ENCODE measurements at regions not wholly inside any gene's neighbourhood (a gene's known extent, or its start where the extent isn't known, plus 50 kb on each side); places are given as distances from the start of the nearest gene placed in this dataset.

DNA sequence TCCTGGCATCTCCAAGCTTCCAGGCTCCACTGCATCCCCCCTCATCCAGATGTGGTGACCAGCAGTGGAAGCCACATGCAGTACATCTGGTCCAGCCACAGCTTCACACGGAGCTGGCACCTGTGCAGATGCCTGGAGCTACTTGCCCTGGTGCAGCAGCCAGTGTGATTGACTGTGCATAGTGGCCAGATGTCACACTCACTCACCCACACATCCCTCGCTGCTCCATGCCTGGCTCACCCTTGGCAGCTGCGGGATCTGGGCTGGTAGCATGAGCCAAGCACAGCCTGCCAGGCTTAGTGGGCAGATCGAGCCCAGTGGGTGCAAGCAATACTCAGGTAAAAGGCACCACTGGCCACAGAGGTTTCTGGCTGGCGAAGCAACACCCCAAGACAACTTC lies 398.0 kb upstream of the CNTN4 start:
- Histone ChIP-seq H4K20me1 (ENCODE audit: insufficient read depth) (no peaks in the 10 kb centered on the region), H3K27me3 (ENCODE audit: insufficient read depth, low read depth, low read length) (no peaks in the 10 kb centered on the region), H3K9me2 (ENCODE audit: insufficient read depth, low read length) (no peaks in the 10 kb centered on the region), H3K4me3 (ENCODE audit: low read length) (no peak overlapping the region), H3K9ac (ENCODE audit: low read length) (no peak overlapping the region), H3F3A (ENCODE audit: insufficient read depth, low read length, poor library complexity, severe bottlenecking) (no peaks in the 10 kb centered on the region), H3K79me2 (replicated peaks; ENCODE audit: insufficient read depth, low read length) (no peaks in the 10 kb centered on the region), H3K9me3 (ENCODE audit: low read length) (no peaks in the 10 kb centered on the region), H3K36me3 (ENCODE audit: insufficient read depth, low read length) (no peaks in the 10 kb centered on the region), H2AFZ (ENCODE audit: low read depth, low read length) (no peak overlapping the region), H3K27ac (ENCODE audit: low read length) (no peak overlapping the region), H3K4me2 (ENCODE audit: low read length) (no peak overlapping the region)
- no peak for TF ChIP-seq EP300 (conservative IDR thresholded peaks at IDR 0.05; ENCODE audit: poor library complexity, severe bottlenecking)
- no peak for TF ChIP-seq SMC3 (conservative IDR thresholded peaks at IDR 0.05; ENCODE audit: poor library complexity)
- no peak for TF ChIP-seq MXI1 (conservative IDR thresholded peaks at IDR 0.05; ENCODE audit: poor library complexity, severe bottlenecking)
- no peak for TF ChIP-seq RAD21 (conservative IDR thresholded peaks at IDR 0.05)
- TF ChIP-seq, protein P1, sequence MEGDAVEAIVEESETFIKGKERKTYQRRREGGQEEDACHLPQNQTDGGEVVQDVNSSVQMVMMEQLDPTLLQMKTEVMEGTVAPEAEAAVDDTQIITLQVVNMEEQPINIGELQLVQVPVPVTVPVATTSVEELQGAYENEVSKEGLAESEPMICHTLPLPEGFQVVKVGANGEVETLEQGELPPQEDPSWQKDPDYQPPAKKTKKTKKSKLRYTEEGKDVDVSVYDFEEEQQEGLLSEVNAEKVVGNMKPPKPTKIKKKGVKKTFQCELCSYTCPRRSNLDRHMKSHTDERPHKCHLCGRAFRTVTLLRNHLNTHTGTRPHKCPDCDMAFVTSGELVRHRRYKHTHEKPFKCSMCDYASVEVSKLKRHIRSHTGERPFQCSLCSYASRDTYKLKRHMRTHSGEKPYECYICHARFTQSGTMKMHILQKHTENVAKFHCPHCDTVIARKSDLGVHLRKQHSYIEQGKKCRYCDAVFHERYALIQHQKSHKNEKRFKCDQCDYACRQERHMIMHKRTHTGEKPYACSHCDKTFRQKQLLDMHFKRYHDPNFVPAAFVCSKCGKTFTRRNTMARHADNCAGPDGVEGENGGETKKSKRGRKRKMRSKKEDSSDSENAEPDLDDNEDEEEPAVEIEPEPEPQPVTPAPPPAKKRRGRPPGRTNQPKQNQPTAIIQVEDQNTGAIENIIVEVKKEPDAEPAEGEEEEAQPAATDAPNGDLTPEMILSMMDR (IDR thresholded peaks at IDR 0.05; ENCODE audit: poor library complexity, severe bottlenecking), result no peak
- no peak for TF ChIP-seq POLR2AphosphoS5 (IDR thresholded peaks at IDR 0.05)
- TF ChIP-seq EZH2 (IDR thresholded peaks at IDR 0.05; ENCODE audit: borderline replicate concordance, insufficient read depth, low read length, poor library complexity, severe bottlenecking), result no peak
- TF ChIP-seq, protein P2, sequence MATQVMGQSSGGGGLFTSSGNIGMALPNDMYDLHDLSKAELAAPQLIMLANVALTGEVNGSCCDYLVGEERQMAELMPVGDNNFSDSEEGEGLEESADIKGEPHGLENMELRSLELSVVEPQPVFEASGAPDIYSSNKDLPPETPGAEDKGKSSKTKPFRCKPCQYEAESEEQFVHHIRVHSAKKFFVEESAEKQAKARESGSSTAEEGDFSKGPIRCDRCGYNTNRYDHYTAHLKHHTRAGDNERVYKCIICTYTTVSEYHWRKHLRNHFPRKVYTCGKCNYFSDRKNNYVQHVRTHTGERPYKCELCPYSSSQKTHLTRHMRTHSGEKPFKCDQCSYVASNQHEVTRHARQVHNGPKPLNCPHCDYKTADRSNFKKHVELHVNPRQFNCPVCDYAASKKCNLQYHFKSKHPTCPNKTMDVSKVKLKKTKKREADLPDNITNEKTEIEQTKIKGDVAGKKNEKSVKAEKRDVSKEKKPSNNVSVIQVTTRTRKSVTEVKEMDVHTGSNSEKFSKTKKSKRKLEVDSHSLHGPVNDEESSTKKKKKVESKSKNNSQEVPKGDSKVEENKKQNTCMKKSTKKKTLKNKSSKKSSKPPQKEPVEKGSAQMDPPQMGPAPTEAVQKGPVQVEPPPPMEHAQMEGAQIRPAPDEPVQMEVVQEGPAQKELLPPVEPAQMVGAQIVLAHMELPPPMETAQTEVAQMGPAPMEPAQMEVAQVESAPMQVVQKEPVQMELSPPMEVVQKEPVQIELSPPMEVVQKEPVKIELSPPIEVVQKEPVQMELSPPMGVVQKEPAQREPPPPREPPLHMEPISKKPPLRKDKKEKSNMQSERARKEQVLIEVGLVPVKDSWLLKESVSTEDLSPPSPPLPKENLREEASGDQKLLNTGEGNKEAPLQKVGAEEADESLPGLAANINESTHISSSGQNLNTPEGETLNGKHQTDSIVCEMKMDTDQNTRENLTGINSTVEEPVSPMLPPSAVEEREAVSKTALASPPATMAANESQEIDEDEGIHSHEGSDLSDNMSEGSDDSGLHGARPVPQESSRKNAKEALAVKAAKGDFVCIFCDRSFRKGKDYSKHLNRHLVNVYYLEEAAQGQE (IDR thresholded peaks at IDR 0.05; ENCODE audit: borderline replicate concordance), result no peak
- TF ChIP-seq TAF1 (IDR thresholded peaks at IDR 0.05; ENCODE audit: low read depth), result no peak

DNA sequence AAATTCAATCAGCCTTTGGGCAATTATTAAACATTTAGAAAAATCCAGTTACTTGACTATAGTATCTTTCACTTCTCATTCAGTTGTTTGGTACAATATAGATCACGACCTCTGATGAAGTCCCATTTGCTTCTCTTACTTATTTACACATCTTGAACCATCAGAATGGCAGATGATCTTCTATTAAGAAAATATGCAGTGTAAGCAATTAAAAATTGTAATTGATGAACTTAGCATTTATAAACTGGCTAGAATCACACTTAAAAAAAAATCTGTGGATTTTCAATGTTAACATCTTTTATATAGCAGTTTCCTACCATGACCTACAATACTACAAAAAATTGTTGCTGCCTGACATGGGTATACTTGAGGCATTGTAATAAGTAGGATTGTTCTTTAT lies 395.5 kb upstream of the CNTN4 start:
- no peaks in the 10 kb centered on the region for H3K36me3 ChIP-seq (ENCODE audit: insufficient read depth, low read length)
- no peak overlapping the region for H3K4me2 ChIP-seq (ENCODE audit: low read length)
- no peaks in the 10 kb centered on the region for H3K27me3 ChIP-seq (ENCODE audit: insufficient read depth, low read depth, low read length)
- H4K20me1 ChIP-seq (ENCODE audit: insufficient read depth), result no peaks in the 10 kb centered on the region
- no peaks in the 10 kb centered on the region for H3K9me2 ChIP-seq (ENCODE audit: insufficient read depth, low read length)
- TF ChIP-seq POLR2AphosphoS5 (IDR thresholded peaks at IDR 0.05), result no peak
- no peak overlapping the region for H2AFZ ChIP-seq (ENCODE audit: low read depth, low read length)
- no peak overlapping the region for H3K27ac ChIP-seq (ENCODE audit: low read length)
- H3F3A ChIP-seq (ENCODE audit: insufficient read depth, low read length, poor library complexity, severe bottlenecking), result no peaks in the 10 kb centered on the region
- H3K79me2 ChIP-seq (replicated peaks; ENCODE audit: insufficient read depth, low read length), result no peaks in the 10 kb centered on the region
- no peak overlapping the region for H3K9ac ChIP-seq (ENCODE audit: low read length)
- peaks cover 2% of the 10 kb centered on the region for H3K9me3 ChIP-seq (ENCODE audit: low read length)
- no peak overlapping the region for H3K4me3 ChIP-seq (ENCODE audit: low read length)

DNA sequence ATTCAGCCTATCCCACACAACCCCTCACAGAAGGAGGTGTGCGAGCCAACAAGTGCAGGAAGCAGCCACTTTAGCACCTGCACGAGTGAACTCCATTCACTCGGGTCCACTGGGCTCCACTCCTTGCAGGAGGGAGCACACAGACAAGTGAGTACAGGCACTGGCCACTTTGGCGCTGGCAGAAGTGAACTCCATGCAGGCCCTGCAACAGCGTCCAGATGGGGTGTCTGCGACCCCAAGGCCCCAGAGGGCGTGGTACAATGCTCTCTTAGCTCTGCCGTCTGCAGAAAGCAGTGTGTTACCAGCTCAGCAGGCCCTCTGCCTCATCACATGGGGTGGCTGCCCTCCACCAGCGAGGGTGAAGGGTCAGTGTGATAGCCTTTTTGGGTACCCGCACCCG lies 388.0 kb upstream of the CNTN4 start:
- no peak overlapping the region for H3K27ac ChIP-seq (ENCODE audit: low read length)
- H3K27me3 ChIP-seq (ENCODE audit: insufficient read depth, low read depth, low read length), result no peaks in the 10 kb centered on the region
- no peaks in the 10 kb centered on the region for H3K79me2 ChIP-seq (replicated peaks; ENCODE audit: insufficient read depth, low read length)
- H4K20me1 ChIP-seq (ENCODE audit: insufficient read depth), result no peaks in the 10 kb centered on the region
- no peaks in the 10 kb centered on the region for H3K36me3 ChIP-seq (ENCODE audit: insufficient read depth, low read length)
- H2AFZ ChIP-seq (ENCODE audit: low read depth, low read length), result no peak overlapping the region
- H3K4me3 ChIP-seq (ENCODE audit: low read length), result no peak overlapping the region
- TF ChIP-seq RAD21 (conservative IDR thresholded peaks at IDR 0.05) (no peak), SMC3 (conservative IDR thresholded peaks at IDR 0.05; ENCODE audit: poor library complexity) (no peak), TAF1 (IDR thresholded peaks at IDR 0.05; ENCODE audit: low read depth) (no peak), EP300 (conservative IDR thresholded peaks at IDR 0.05; ENCODE audit: poor library complexity, severe bottlenecking) (no peak), EZH2 (IDR thresholded peaks at IDR 0.05; ENCODE audit: borderline replicate concordance, insufficient read depth, low read length, poor library complexity, severe bottlenecking) (no peak), MXI1 (conservative IDR thresholded peaks at IDR 0.05; ENCODE audit: poor library complexity, severe bottlenecking) (no peak), POLR2AphosphoS5 (IDR thresholded peaks at IDR 0.05) (no peak)
- TF ChIP-seq, protein P2 (IDR thresholded peaks at IDR 0.05; ENCODE audit: borderline replicate concordance), result no peak
- TF ChIP-seq, protein P1 (IDR thresholded peaks at IDR 0.05; ENCODE audit: poor library complexity, severe bottlenecking), result no peak
- H3K9ac ChIP-seq (ENCODE audit: low read length), result no peak overlapping the region
- H3F3A ChIP-seq (ENCODE audit: insufficient read depth, low read length, poor library complexity, severe bottlenecking), result no peaks in the 10 kb centered on the region
- no peaks in the 10 kb centered on the region for H3K9me2 ChIP-seq (ENCODE audit: insufficient read depth, low read length)
- no peak overlapping the region for H3K4me2 ChIP-seq (ENCODE audit: low read length)
- peaks cover 2% of the 10 kb centered on the region for H3K9me3 ChIP-seq (ENCODE audit: low read length)
